GM12891 (cell line): ENCODE measurements at regions not wholly inside any gene's neighbourhood (a gene's known extent, or its start where the extent isn't known, plus 50 kb on each side); places are given as distances from the start of the nearest gene placed in this dataset.

Source experiments
- POLR2A ChIP-seq: IDR thresholded peaks from 2 replicates; pipeline ENCODE4 v1.6.1; 2011; ENCODE audit warnings: low read depth, low read length, control low read depth
- POLR2AphosphoS5 ChIP-seq: IDR thresholded peaks from 2 replicates; pipeline ENCODE4 v1.6.1; 2011; ENCODE audit warnings: low read depth, low read length, control low read depth
- POU2F2 ChIP-seq: IDR thresholded peaks from 2 replicates; pipeline ENCODE4 v1.6.1; 2011; ENCODE audit warnings: low read depth, mild to moderate bottlenecking, control low read depth, low read length, moderate library complexity
- TAF1 ChIP-seq: IDR thresholded peaks from 2 replicates; pipeline ENCODE4 v1.6.1; 2011; ENCODE audit warnings: low read depth, low read length, control low read depth

DNA sequence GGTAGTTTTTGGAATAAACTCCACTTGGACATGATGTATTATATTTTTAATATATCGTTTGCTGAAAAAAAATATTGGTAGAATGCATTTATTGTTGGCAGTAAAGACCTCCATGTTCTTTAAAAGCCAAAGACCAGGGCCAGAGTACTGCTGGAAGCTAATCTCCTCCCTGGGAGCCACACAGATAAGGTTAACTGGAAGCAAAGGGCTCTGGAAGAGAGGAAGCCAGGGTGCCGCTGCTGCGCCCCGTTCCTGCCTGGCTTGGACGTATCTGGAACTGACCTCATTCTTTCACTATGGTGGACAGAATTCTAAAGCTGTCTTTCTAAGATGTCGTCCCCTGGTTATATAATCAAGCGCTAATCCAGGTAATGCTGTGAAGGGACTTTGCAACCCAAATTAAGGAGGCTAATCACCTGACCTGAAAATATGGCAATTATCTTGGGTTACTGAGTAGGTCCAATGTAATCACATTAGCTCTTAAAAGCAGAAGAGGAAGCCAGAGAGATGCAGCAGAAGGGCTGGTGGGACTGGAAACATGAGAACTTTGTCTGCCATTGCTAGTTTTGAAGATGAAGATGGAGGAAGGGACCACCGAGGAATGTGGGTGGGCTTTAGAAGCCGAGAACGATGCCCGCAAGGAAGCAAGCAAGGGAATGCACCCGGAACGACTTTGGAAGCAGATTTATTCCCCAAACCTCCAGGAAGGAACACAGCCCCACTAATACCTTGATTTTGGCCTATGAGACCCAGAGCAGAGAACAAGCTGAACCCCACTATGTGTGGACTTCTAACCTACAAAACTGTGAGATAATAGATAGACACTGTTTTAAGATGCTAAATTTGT is 167.7 kb upstream of the KCNJ15 start:
- TF ChIP-seq POLR2AphosphoS5 (no peak), POLR2A (no peak), TAF1 (no peak), POU2F2 (no peak)
